ENCODE measurements at regions not wholly inside any gene's neighbourhood (a gene's known extent, or its start where the extent isn't known, plus 50 kb on each side); places are given as distances from the start of the nearest gene placed in this dataset.

DNA sequence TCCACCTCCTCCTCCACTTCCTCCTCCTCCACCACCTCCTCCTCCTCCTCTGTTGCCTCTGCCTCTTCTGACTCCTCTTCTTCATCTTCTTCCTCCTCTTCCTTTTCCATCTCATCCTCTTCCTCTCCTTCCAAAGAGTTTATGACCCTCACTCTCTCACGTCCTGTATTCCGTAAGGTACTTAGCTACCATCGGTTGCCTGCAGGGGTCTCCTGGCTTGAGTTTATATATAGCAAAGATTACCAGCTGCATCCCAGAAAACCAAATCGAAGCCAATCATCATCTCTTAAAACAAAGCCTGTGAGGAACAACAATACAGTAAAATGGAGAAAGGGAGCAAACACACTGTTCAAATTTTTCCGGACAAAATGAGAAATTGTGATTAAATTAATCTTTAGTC, 317.4 kb downstream of the C3orf38 start:
- no peak for TF ChIP-seq EP300 (IDR thresholded peaks at IDR 0.05)
- TF ChIP-seq, protein P1, sequence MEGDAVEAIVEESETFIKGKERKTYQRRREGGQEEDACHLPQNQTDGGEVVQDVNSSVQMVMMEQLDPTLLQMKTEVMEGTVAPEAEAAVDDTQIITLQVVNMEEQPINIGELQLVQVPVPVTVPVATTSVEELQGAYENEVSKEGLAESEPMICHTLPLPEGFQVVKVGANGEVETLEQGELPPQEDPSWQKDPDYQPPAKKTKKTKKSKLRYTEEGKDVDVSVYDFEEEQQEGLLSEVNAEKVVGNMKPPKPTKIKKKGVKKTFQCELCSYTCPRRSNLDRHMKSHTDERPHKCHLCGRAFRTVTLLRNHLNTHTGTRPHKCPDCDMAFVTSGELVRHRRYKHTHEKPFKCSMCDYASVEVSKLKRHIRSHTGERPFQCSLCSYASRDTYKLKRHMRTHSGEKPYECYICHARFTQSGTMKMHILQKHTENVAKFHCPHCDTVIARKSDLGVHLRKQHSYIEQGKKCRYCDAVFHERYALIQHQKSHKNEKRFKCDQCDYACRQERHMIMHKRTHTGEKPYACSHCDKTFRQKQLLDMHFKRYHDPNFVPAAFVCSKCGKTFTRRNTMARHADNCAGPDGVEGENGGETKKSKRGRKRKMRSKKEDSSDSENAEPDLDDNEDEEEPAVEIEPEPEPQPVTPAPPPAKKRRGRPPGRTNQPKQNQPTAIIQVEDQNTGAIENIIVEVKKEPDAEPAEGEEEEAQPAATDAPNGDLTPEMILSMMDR (IDR thresholded peaks at IDR 0.05): no peak
